A673 (cell line): ENCODE measurements at regions not wholly inside any gene's neighbourhood (a gene's known extent, or its start where the extent isn't known, plus 50 kb on each side); places are given as distances from the start of the nearest gene placed in this dataset.

ENCODE experiments used
- BruUV-seq: library from RNA; stranded (reverse); fragments of 400-500 nt; replicated peaks from 2 replicates; lab custom pipeline; 2021; lab: Mats Ljungman, UMichigan
- CTCF ChIA-PET: fragments of 300-600 bp; sonication (Branson Sonifier 250); formaldehyde crosslinking; loops from one replicate; lab custom pipeline; 2022; ENCODE audit warnings: antibody characterized with exemption; lab: Charles Lee
- POLR2A ChIA-PET: fragments of 300-600 bp; sonication (Branson Sonifier 250); formaldehyde crosslinking; loops from one replicate; lab custom pipeline; 2022; ENCODE audit warnings: antibody characterized with exemption; ENCODE audit not compliant: low non-redundant PET; lab: Charles Lee
- DNase-seq: peaks from one replicate; pipeline ENCODE4 v3.0.0-alpha.2; 2015; ENCODE audit warnings: low spot score
- H3K27ac ChIP-seq: fragments of 200-600 bp; sonication (generic); 2 replicates; pipeline ENCODE4 v1.5.1; 2016; ENCODE audit warnings: mixed run types, low read depth, mild to moderate bottlenecking, mixed read lengths, antibody characterized with exemption, low read length; ENCODE audit not compliant: poor library complexity, severe bottlenecking
- H3K27me3 ChIP-seq: fragments of 200-600 bp; sonication (generic); replicated peaks from 2 replicates; pipeline ENCODE4 v1.6.1; 2017; ENCODE audit warnings: mixed run types, low read depth, mild to moderate bottlenecking, mixed read lengths, antibody characterized with exemption, low read length; ENCODE audit not compliant: insufficient read depth, poor library complexity
- H3K36me3 ChIP-seq: fragments of 200-600 bp; sonication (generic); 2 replicates; pipeline ENCODE4 v1.6.1; 2016; ENCODE audit warnings: mixed run types, mild to moderate bottlenecking, mixed read lengths, antibody characterized with exemption, low read length; ENCODE audit not compliant: insufficient read depth, poor library complexity, severe bottlenecking
- H3K4me1 ChIP-seq: fragments of 200-600 bp; sonication (generic); 2 replicates; pipeline ENCODE4 v1.6.1; 2017; ENCODE audit warnings: mixed run types, mild to moderate bottlenecking, mixed read lengths, antibody characterized with exemption, low read length; ENCODE audit not compliant: insufficient read depth, poor library complexity, severe bottlenecking
- H3K4me3 ChIP-seq: fragments of 200-600 bp; sonication (generic); 2 replicates; pipeline ENCODE4 v1.5.1; 2016; ENCODE audit warnings: low read depth, mixed run types, mild to moderate bottlenecking, mixed read lengths, low read length; ENCODE audit not compliant: poor library complexity, severe bottlenecking
- H3K9me3 ChIP-seq: fragments of 200-600 bp; sonication (generic); 2 replicates; pipeline ENCODE4 v1.6.1; 2016; ENCODE audit warnings: mixed run types, low read depth, mild to moderate bottlenecking, mixed read lengths, antibody characterized with exemption, low read length; ENCODE audit not compliant: poor library complexity, severe bottlenecking
- EZH2 ChIP-seq: fragments of 200-600 bp; sonication (generic); IDR thresholded peaks from 2 replicates; pipeline ENCODE4 v1.6.1; 2017; ENCODE audit warnings: borderline replicate concordance, low read depth, mild to moderate bottlenecking, mixed read lengths, antibody characterized with exemption, low read length; ENCODE audit not compliant: poor library complexity, severe bottlenecking
- intact Hi-C: fragments of 100-400 bp; cut with micrococcal nuclease; formaldehyde crosslinking; loops from one replicate; pipeline ENCODE4 v1.10.0; 2022; ENCODE audit not compliant: unreplicated experiment
- TF ChIP-seq, protein P1 (sequence below): fragments of 300-800, 200-600 bp; sonication (generic); conservative IDR thresholded peaks from 2 replicates; pipeline ENCODE4 v1.5.1; 2017; ENCODE audit warnings: low read depth, mild to moderate bottlenecking, antibody characterized with exemption, low read length, moderate library complexity, mixed read lengths

DNA sequence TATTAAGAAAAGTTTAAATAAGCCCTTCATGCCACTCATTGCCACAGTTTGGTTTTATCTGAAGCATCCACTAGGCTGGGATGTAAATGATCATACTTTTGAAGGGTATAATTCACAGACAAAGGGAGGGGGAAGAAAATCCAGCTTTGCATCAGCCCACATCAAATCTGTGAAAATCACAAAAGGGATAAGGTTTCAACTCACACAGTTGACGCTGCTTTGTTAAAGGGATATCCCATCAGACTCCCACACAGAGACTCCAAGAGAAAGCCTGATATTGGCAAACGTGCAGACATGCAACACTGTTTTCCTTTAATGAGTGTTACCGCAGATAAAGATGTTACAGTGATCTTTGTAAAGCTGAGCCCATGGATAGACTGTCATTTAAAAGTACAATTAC, 602.9 kb downstream of the TLE1 start:
- H3K9me3 ChIP-seq: no peaks in the 10 kb centered on the region
- no peak overlapping the region for H3K4me3 ChIP-seq
- H3K27ac ChIP-seq: no peak overlapping the region
- H3K36me3 ChIP-seq: no peaks in the 10 kb centered on the region
- H3K4me1 ChIP-seq: no peaks in the 10 kb centered on the region
- POLR2A ChIA-PET: no interaction called here
- intact Hi-C loops: no loop called here
- DNase-seq: no peak
- TF ChIP-seq, protein P1, sequence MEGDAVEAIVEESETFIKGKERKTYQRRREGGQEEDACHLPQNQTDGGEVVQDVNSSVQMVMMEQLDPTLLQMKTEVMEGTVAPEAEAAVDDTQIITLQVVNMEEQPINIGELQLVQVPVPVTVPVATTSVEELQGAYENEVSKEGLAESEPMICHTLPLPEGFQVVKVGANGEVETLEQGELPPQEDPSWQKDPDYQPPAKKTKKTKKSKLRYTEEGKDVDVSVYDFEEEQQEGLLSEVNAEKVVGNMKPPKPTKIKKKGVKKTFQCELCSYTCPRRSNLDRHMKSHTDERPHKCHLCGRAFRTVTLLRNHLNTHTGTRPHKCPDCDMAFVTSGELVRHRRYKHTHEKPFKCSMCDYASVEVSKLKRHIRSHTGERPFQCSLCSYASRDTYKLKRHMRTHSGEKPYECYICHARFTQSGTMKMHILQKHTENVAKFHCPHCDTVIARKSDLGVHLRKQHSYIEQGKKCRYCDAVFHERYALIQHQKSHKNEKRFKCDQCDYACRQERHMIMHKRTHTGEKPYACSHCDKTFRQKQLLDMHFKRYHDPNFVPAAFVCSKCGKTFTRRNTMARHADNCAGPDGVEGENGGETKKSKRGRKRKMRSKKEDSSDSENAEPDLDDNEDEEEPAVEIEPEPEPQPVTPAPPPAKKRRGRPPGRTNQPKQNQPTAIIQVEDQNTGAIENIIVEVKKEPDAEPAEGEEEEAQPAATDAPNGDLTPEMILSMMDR: no peak
- TF ChIP-seq EZH2: no peak
- BruUV-seq: no TSS peak
- CTCF ChIA-PET: no interaction called here
- H3K27me3 ChIP-seq: no peaks in the 10 kb centered on the region

DNA sequence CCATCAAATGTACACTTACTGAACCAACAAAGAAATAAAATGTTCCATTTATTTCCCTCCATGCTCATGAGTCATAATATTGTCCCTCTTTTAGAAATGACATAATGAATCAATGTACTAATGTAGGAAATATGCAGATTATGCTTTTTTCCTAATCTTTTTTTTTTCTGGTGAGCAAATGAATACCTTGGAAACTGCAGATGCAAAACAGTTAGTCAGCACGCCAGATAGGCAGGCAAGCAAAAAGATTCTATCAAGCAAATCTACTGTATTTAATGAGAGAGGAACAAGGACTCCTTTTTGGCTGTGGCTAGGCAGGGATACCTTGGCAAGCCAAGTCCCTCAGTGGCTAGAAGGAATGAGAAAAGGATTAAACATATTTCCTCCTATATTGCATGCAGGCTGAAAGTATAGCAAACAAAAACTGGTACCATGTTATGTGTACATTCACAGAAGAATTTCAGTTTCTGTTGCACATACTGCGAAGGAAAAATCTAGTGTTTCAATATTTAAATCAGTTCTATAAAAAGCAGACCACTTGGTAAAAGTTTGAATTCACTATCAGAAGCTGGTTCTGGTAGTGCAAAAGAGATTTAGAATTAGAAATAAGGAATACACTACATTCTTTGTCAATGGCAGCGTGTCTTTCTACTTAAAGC, 605.4 kb downstream of the TLE1 start:
- POLR2A ChIA-PET: no interaction called here

DNA sequence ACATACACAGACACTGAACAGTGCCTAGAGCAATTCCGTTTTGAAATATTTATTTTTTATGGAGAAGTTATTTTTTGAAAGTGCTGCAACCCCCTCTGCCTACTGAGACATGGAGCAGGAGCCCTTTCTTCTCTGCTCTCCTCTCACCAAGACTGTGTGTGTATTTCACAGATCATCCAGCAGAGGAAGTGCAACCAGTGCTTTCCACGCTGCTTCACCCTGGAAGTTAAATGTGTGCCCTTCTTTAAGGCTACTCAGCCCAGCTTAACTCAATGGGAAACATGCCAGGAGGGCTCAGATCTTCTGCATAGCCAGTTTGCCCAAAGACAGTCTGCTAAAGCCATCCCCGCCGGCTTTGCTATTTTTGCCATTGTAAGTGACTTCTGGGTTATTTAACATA, 606.3 kb downstream of the TLE1 start:
- no peaks in the 10 kb centered on the region for H3K4me1 ChIP-seq
- intact Hi-C loops: no loop called here
- TF ChIP-seq, protein P1: no peak
- no peak for TF ChIP-seq EZH2
- DNase-seq: peak; percentile 1
- no peaks in the 10 kb centered on the region for H3K27me3 ChIP-seq
- POLR2A ChIA-PET: no interaction called here
- no peaks in the 10 kb centered on the region for H3K36me3 ChIP-seq
- no peaks in the 10 kb centered on the region for H3K9me3 ChIP-seq
- CTCF ChIA-PET: no interaction called here
- BruUV-seq: no TSS peak
- no peak overlapping the region for H3K27ac ChIP-seq
- H3K4me3 ChIP-seq: no peak overlapping the region

More for the DNA sequence above, 605.4 kb downstream of the TLE1 start:
- H3K4me3 ChIP-seq: no peak overlapping the region
- H3K4me1 ChIP-seq: no peaks in the 10 kb centered on the region
- no peaks in the 10 kb centered on the region for H3K36me3 ChIP-seq
- no TSS peak for BruUV-seq
- H3K27me3 ChIP-seq: no peaks in the 10 kb centered on the region
- H3K27ac ChIP-seq: no peak overlapping the region
- H3K9me3 ChIP-seq: no peaks in the 10 kb centered on the region
- no peak for TF ChIP-seq EZH2
- TF ChIP-seq, protein P1: no peak
- intact Hi-C loops: no loop called here
- DNase-seq: no peak
- CTCF ChIA-PET: no interaction called here
